Left lung (tissue), 4 donors: ENCODE measurements at regions not wholly inside any gene's neighbourhood (a gene's known extent, or its start where the extent isn't known, plus 50 kb on each side); places are given as distances from the start of the nearest gene placed in this dataset.
A peak's percentile ranks its signal among the peaks of the same experiment; 100 is the strongest.
"Not testable (repeated sequence)": the region's sequence is repeated elsewhere in the genome, so short reads cannot be mapped to it uniquely, and the experiment has no call there.

Source experiments
- ATAC-seq: fragments of 200-7000 bp; cut with Tn5 transposase; one replicate; pipeline ENCODE4 v1.9.1; 2020; ENCODE audit warnings: moderate library complexity
- DNase-seq, 4 donors: peaks; one replicate each; pipeline ENCODE4 v3.0.0-alpha.2; 2013 to 2020
- H3K27ac ChIP-seq, 2 donors: fragments of 200-600 bp; sonication (generic) in 1 of 2; one replicate each; pipeline versions ENCODE4 v1.5.0 to v1.8.0; 2020 to 2021
- H3K27me3 ChIP-seq, 2 donors: fragments of 200-600 bp; sonication (generic) in 1 of 2; one replicate each; pipeline versions ENCODE4 v1.5.0 to v1.8.0; 2020 to 2021
- H3K36me3 ChIP-seq, 2 donors: fragments of 200-600 bp; sonication (generic) in 1 of 2; one replicate each; pipeline versions ENCODE4 v1.5.0 to v1.8.0; 2020 to 2021
- H3K4me1 ChIP-seq, 2 donors: fragments of 200-600 bp; one replicate each; pipeline ENCODE4 v1.8.0; 2021
- H3K4me3 ChIP-seq, 2 donors: fragments of 200-600 bp; sonication (generic) in 1 of 2; one replicate each; pipeline versions ENCODE4 v1.5.0 to v1.8.0; 2020 to 2021; ENCODE audit warnings: mild to moderate bottlenecking in 1 of 2
- H3K9me3 ChIP-seq, 2 donors: fragments of 200-600 bp; sonication (generic) in 1 of 2; one replicate each; pipeline versions ENCODE4 v1.5.0 to v1.8.0; 2020 to 2021
- intact Hi-C, 2 donors: fragments of 100-400 bp; cut with DNase I; formaldehyde crosslinking; loops; one replicate each; pipeline versions ENCODE4 v1.11.2 to v1.14.2; 2022
- TF ChIP-seq, protein P1 (sequence below), 2 donors: fragments of 200-600 bp; sonication (generic) in 1 of 2; IDR thresholded peaks; one replicate each; pipeline versions ENCODE4 v1.5.0 to v1.8.0; 2021; ENCODE audit warnings: antibody characterized with exemption in 2 of 2
- donor health status: DM: no; HTN: yes; CAD: no.
- donor health status: DM: no; HTN: no; CAD: no.

DNA sequence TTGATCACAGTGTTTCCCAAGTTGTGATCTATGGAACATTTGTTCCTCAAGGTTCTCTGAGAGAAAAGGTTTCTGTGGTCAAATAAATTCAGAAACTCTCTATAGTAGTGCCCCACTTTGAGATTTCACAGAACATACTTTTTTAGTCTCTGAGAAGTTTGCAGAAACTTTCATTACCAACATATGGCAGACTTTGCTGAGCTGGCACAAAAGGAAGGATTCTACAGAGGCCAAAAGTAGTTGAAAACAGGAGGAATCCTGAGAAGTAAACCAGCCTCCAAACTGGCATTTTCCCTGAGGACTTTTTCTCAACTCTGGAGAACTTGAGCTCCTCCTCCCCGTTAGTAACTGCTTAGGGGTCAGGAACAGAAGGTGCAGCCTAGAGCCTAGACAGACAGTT, 117.8 kb upstream of the ESX1 start:
- DNase-seq = no peak
- no peaks in the 10 kb centered on the region for H3K4me1 ChIP-seq
- TF ChIP-seq, protein P1, sequence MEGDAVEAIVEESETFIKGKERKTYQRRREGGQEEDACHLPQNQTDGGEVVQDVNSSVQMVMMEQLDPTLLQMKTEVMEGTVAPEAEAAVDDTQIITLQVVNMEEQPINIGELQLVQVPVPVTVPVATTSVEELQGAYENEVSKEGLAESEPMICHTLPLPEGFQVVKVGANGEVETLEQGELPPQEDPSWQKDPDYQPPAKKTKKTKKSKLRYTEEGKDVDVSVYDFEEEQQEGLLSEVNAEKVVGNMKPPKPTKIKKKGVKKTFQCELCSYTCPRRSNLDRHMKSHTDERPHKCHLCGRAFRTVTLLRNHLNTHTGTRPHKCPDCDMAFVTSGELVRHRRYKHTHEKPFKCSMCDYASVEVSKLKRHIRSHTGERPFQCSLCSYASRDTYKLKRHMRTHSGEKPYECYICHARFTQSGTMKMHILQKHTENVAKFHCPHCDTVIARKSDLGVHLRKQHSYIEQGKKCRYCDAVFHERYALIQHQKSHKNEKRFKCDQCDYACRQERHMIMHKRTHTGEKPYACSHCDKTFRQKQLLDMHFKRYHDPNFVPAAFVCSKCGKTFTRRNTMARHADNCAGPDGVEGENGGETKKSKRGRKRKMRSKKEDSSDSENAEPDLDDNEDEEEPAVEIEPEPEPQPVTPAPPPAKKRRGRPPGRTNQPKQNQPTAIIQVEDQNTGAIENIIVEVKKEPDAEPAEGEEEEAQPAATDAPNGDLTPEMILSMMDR (IDR thresholded peaks at IDR 0.05) = no peak
- intact Hi-C loops = no loop called here
- H3K4me3 ChIP-seq = no peak overlapping the region
- no peaks in the 10 kb centered on the region for H3K36me3 ChIP-seq
- H3K27me3 ChIP-seq = peaks cover 0 to 6% of the 10 kb centered on the region in 2 donors
- H3K9me3 ChIP-seq = no peaks in the 10 kb centered on the region
- ATAC-seq = no peak
- no peak overlapping the region for H3K27ac ChIP-seq

DNA sequence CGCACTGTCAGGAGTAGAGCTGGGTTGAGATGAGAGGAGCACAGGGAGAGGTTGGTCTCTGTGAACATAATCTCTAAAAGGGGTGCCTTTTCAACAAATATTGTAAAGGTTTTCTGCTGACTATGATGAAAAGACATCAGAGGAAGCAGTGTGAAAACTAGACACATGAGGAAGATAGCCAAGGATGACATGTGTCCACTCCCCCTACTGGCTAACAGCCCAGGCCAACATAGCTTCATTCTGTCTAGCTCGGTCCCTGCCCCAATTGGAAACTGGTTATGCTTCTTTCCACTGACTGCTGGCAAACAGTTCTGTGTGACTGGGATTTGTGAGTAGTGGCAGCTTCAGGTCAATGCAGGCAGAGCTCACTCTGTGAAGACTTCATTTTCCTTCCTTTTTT, 115.4 kb upstream of the ESX1 start:
- Histone ChIP-seq H3K4me3 (no peak overlapping the region), H3K27me3 (peaks cover 0 to 6% of the 10 kb centered on the region in 2 donors), H3K36me3 (no peaks in the 10 kb centered on the region), H3K9me3 (no peaks in the 10 kb centered on the region), H3K27ac (no peak overlapping the region), H3K4me1 (no peaks in the 10 kb centered on the region)
- TF ChIP-seq, protein P1 (IDR thresholded peaks at IDR 0.05) = no peak
- DNase-seq (peak in 1 of 4 donors; percentile 5), ATAC-seq (no peak)
- intact Hi-C loops = no loop called here

DNA sequence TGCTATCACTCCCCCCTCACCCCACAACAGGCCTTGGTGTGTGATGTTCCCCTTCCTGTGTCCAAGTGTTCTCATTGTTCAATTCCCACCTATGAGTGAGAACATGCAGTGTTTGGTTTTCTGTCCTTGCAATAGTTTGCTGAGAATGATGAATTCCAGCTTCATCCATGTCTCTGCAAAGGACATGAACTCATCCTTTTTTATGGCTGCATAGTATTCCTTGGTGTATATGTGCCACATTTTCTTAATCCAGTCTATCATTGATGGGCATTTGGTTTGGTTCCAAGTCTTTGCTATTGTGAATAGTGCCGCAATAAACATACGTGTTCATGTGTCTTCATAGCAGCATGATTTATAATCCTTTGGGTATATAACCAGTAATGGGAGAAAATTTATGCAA, 106.0 kb upstream of the ESX1 start:
- H3K36me3 ChIP-seq, H3K4me1 ChIP-seq, DNase-seq, intact Hi-C loops, H3K27me3 ChIP-seq, H3K9me3 ChIP-seq, H3K27ac ChIP-seq, H3K4me3 ChIP-seq, ATAC-seq: not testable (repeated sequence)

DNA sequence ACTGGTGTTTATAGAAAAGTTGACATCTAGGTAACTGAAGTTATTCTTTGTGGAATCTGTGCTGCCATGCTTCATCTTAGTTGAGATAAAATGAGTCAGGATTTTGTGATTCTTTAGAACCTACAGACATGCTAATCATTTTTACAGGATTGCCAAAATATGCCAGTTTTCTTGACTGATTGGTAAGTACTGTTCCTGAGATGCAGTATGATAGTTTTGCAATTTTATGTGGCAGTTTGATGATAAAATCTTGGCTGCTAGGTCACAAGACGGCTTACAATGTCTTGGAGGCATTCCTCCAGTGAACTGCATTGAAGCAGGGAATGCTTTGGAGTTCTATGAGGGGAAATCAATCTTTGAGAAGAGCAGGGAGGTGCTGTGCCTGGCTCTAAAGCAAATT, 104.4 kb upstream of the ESX1 start:
- peaks cover 0 to 5% of the 10 kb centered on the region in 2 donors for H3K27me3 ChIP-seq
- H3K36me3 ChIP-seq = no peaks in the 10 kb centered on the region
- H3K4me3 ChIP-seq = no peak overlapping the region
- no peaks in the 10 kb centered on the region for H3K4me1 ChIP-seq
- ATAC-seq (no peak), DNase-seq (no peak)
- intact Hi-C loops = no loop called here
- TF ChIP-seq, protein P1 (IDR thresholded peaks at IDR 0.05) = no peak
- H3K9me3 ChIP-seq = no peaks in the 10 kb centered on the region
- no peak overlapping the region for H3K27ac ChIP-seq

DNA sequence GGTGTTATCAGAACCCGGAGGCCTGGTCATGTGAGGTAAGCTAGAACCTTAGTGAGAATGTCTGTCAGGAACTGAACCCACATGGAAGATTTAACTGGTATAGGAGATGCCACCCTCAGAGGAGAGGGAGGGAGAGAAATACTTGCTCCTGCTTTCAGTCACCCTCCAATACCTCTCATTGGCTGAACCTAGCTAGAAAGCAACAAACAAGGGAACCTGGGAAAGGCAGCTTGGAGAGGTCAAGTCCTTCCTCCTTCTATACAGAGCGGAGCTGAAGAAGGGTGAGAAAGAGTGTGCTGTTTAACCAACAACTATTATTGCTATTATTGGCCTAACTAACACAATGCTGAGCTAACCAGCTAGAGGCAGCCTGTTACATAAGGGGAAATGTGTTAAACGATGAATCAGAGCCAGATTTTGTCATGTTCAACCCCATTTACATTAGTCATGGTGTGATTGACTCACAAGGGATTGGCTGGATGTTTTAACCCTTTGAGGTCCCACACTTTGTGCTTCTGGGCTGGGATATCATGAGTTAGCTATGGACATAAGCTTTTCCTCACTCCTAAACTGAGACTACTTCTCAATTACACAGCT, 96.5 kb upstream of the ESX1 start:
- DNase-seq (no peak), ATAC-seq (peak; percentile 22)
- no peaks in the 10 kb centered on the region for H3K4me1 ChIP-seq
- TF ChIP-seq, protein P1 (IDR thresholded peaks at IDR 0.05) = no peak
- H3K27ac ChIP-seq = no peak overlapping the region
- intact Hi-C loops = no loop called here
- H3K9me3 ChIP-seq = no peaks in the 10 kb centered on the region
- H3K27me3 ChIP-seq = peaks cover 0 to 11% of the 10 kb centered on the region in 2 donors
- H3K4me3 ChIP-seq = no peak overlapping the region
- no peaks in the 10 kb centered on the region for H3K36me3 ChIP-seq

DNA sequence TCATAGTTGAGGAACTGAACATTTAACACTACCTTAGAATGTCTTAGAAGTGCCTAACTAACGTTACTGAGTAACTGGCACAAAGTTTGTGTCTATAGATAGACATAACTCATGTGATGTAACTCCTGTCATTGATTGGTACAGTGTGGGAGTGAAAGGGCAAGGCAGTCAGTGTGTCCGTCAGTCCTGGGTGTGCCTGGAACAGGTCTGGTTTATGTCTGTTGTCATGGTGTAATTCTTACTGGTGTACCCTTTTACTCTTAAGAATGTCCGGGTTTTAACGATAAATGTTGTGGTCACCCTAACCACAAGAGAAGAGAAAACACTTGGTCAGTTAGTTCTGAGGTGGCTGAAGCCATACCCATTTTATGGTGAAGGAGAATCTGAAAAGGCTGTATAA, 93.1 kb upstream of the ESX1 start:
- no peak overlapping the region for H3K4me3 ChIP-seq
- H3K36me3 ChIP-seq = no peaks in the 10 kb centered on the region
- TF ChIP-seq, protein P1 (IDR thresholded peaks at IDR 0.05) = no peak
- no peak for ATAC-seq
- H3K27ac ChIP-seq = no peak overlapping the region
- no peaks in the 10 kb centered on the region for H3K9me3 ChIP-seq
- no peak for DNase-seq
- intact Hi-C loops = no loop called here
- H3K27me3 ChIP-seq = peaks cover 0 to 7% of the 10 kb centered on the region in 2 donors
- H3K4me1 ChIP-seq = no peaks in the 10 kb centered on the region
